Esophagus muscularis mucosa (tissue), 4 donors: ENCODE measurements at regions not wholly inside any gene's neighbourhood (a gene's known extent, or its start where the extent isn't known, plus 50 kb on each side); places are given as distances from the start of the nearest gene placed in this dataset.

Experiments
- DNase-seq: peaks from one replicate; pipeline ENCODE4 v3.0.0-alpha.2; 2017; ENCODE audit errors: extremely low spot score
- H3K27ac ChIP-seq, 4 donors: fragments of 200-600 bp; sonication (generic); replicated peaks in 1 of 4; 1 replicate in 3 of 4; 2 replicates in 1 of 4; pipeline ENCODE4 v1.5.1; 2016 to 2019; ENCODE audit warnings: mild to moderate bottlenecking in 1 of 4
- H3K27me3 ChIP-seq, 4 donors: fragments of 200-600 bp; sonication (generic); one replicate each; pipeline versions ENCODE4 v1.5.1 to v1.6.0; 2016 to 2019
- H3K36me3 ChIP-seq, 4 donors: fragments of 200-600 bp; sonication (generic); one replicate each; pipeline ENCODE4 v1.5.1; 2016 to 2019
- H3K4me1 ChIP-seq, 4 donors: fragments of 200-600 bp; sonication (generic); one replicate each; pipeline ENCODE4 v1.5.1; 2016 to 2019
- H3K4me3 ChIP-seq, 4 donors: fragments of 200-600 bp; sonication (generic); 1 replicate in 2 of 4; 2 replicates in 2 of 4; pipeline ENCODE4 v1.5.1; 2016 to 2019; ENCODE audit warnings: mild to moderate bottlenecking in 4 of 4, moderate library complexity in 1 of 4
- H3K9me3 ChIP-seq, 4 donors: fragments of 200-600 bp; sonication (generic); 1 replicate in 3 of 4; 2 replicates in 1 of 4; pipeline ENCODE4 v1.5.1; 2016 to 2019
- EP300 ChIP-seq: sonication (generic); formaldehyde crosslinking; IDR thresholded peaks from one replicate; pipeline ENCODE4 v1.6.1; 2017; ENCODE audit warnings: antibody characterized with exemption
- POLR2A ChIP-seq: fragments of 450-650 bp; IDR thresholded peaks from one replicate; pipeline ENCODE4 v1.6.1; 2017; ENCODE audit warnings: antibody characterized with exemption, moderate library complexity, mild to moderate bottlenecking, low read depth
- POLR2AphosphoS5 ChIP-seq, 2 donors: sonication (generic); formaldehyde crosslinking; IDR thresholded peaks; one replicate each; pipeline ENCODE4 v1.6.1; 2017; ENCODE audit warnings: antibody characterized with exemption in 2 of 2
- WGBS: methylation state at CpG from one replicate; pipeline ENCODE4 v1.1.5; 2018; 5-methylcytosine and 5-hydroxymethylcytosine counted together
- intact Hi-C: fragments of 100-400 bp; cut with DNase I; formaldehyde crosslinking; loops from one replicate; pipeline ENCODE4 v1.15.1; 2023
- TF ChIP-seq, protein P1 (sequence below), 3 experiments: fragments of 200-600 bp in 2 of 3; fragments of 450-650 bp in 1 of 3; sonication (generic) in 2 of 3; IDR thresholded peaks; one replicate each; pipeline ENCODE4 v1.5.1; 2017 to 2019; ENCODE audit warnings: antibody characterized with exemption in 3 of 3, mild to moderate bottlenecking in 2 of 3, moderate library complexity in 1 of 3

DNA sequence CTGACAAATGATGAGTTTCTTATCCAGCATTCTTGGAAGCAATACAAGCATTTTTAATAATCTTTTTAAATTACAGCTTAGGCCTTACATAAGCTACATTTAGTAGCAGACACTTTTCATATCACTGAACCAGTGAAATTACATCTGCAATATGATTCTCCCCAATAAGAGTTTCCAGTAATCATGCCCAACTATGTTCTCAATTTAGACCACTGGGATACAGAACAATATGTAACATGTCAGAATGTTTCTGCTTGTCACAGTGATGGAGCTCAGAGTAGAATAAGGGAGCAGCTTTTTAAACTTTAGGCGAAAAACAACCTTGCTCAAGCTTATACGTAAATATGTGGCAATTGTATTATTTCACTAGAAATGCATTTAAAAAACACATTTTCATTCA is 1132.2 kb downstream of the FAT4 start:
- DNase-seq: no peak
- 91% methylated on average over 2 of the region's 2 CpGs for WGBS
- no peaks in the 10 kb centered on the region for H3K36me3 ChIP-seq
- no peak overlapping the region for H3K27ac ChIP-seq
- H3K27me3 ChIP-seq: no peaks in the 10 kb centered on the region
- H3K9me3 ChIP-seq: no peaks in the 10 kb centered on the region
- TF ChIP-seq POLR2AphosphoS5 (IDR thresholded peaks at IDR 0.05): no peak
- no peak for TF ChIP-seq EP300
- no peak for TF ChIP-seq POLR2A
- TF ChIP-seq, protein P1, sequence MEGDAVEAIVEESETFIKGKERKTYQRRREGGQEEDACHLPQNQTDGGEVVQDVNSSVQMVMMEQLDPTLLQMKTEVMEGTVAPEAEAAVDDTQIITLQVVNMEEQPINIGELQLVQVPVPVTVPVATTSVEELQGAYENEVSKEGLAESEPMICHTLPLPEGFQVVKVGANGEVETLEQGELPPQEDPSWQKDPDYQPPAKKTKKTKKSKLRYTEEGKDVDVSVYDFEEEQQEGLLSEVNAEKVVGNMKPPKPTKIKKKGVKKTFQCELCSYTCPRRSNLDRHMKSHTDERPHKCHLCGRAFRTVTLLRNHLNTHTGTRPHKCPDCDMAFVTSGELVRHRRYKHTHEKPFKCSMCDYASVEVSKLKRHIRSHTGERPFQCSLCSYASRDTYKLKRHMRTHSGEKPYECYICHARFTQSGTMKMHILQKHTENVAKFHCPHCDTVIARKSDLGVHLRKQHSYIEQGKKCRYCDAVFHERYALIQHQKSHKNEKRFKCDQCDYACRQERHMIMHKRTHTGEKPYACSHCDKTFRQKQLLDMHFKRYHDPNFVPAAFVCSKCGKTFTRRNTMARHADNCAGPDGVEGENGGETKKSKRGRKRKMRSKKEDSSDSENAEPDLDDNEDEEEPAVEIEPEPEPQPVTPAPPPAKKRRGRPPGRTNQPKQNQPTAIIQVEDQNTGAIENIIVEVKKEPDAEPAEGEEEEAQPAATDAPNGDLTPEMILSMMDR (IDR thresholded peaks at IDR 0.05): no peak
- intact Hi-C loops: no loop called here
- H3K4me3 ChIP-seq: no peak overlapping the region
- H3K4me1 ChIP-seq: no peaks in the 10 kb centered on the region

DNA sequence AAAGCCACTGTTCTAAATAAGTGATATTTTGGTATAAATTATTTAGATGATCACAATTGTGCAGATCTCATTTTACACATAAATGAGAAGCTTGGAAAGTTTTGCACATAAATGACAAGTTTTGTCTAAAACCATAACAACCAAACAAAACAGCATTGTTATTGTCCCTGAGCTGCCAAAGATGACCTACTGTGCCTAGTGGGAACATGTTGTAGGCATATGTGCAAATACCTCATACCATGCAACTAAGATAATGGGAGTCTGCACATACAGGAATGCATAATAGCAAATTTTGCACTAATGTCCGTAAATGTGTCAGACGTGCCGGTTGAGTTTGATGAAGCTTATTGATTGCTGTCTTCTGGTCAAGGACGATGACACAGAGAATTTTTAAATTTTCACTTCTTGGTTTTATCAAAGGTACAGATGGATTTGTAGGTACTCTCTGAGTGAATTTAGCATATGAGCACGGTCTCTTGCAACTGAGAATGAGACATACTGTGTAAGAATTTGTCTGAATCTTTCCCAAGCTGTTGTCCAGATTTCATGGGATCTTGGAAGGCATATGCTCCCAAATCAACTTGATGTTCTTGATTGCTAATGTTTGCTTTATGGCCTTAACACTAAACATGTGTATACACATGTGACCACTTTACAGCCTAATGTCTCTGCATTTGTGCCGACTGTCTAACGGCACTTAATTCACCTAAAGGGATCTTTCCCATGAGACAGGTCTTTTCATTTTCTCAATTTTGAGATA is 1133.5 kb downstream of the FAT4 start:
- 96% methylated on average over 7 of the region's 7 CpGs for WGBS
- no peaks in the 10 kb centered on the region for H3K4me1 ChIP-seq
- no peaks in the 10 kb centered on the region for H3K36me3 ChIP-seq
- H3K27ac ChIP-seq: no peak overlapping the region
- H3K27me3 ChIP-seq: no peaks in the 10 kb centered on the region
- TF ChIP-seq POLR2AphosphoS5 (IDR thresholded peaks at IDR 0.05): no peak
- no peak for TF ChIP-seq EP300
- no peak for TF ChIP-seq POLR2A
- TF ChIP-seq, protein P1 (IDR thresholded peaks at IDR 0.05): no peak
- DNase-seq: no peak
- intact Hi-C loops: no loop called here
- no peaks in the 10 kb centered on the region for H3K9me3 ChIP-seq
- H3K4me3 ChIP-seq: no peak overlapping the region

DNA sequence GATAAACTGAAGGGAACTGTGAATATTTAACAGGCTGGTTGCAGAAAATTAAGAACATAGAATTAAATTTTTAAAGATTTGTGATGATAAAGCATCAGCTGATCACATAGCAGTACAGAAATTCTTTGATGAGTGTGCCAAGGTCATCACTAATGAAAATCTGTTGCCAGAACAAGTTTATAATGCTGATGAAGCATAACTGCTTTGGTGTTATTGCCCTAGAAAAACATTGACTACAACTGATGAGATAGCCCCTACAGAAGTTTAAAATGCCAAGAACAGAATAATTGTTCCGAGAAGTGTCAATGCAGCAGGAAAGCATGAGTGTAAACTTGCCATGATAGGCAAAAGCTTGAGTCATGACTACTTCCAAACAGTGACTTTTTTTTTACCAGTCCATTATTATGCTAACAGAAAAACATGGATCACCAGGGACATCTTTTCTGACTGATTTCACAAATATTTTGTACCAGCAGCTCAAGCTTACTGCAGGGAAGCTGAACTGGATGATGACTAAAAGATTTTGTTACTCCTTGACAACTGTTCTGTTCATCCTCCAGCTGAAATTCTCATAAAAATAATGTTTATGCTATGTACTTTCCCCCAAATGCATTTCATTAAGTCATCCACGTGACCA is 1136.6 kb downstream of the FAT4 start:
- Histone ChIP-seq H3K27ac (no peak overlapping the region), H3K4me3 (no peak overlapping the region), H3K27me3 (no peaks in the 10 kb centered on the region), H3K9me3 (no peaks in the 10 kb centered on the region), H3K4me1 (no peaks in the 10 kb centered on the region), H3K36me3 (no peaks in the 10 kb centered on the region)
- DNase-seq: no peak
- intact Hi-C loops: no loop called here
- WGBS: 76% methylated on average over 2 of the region's 2 CpGs
- TF ChIP-seq POLR2A: no peak
- TF ChIP-seq EP300: no peak
- TF ChIP-seq, protein P1 (IDR thresholded peaks at IDR 0.05): no peak
- no peak for TF ChIP-seq POLR2AphosphoS5 (IDR thresholded peaks at IDR 0.05)

DNA sequence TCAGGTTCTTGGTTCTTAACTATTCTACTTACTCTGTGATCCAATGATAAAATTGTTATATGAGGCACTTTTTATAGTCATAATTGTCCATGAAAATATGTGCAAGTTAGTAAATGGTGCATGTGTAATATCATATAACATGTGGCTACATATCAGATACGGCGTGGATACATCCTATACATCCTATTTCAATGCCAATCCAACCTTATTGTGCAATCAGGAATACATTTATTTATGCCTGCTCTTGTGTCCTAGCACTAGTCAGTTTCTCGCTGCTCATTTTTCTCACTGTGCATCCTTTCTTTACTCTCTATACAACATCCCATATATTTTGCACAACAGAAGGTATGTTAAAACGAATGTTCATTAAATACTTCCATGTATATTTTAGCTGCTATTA is 1141.1 kb downstream of the FAT4 start:
- Histone ChIP-seq H3K36me3 (no peaks in the 10 kb centered on the region), H3K27ac (no peak overlapping the region), H3K4me3 (no peak overlapping the region), H3K4me1 (no peaks in the 10 kb centered on the region), H3K27me3 (no peaks in the 10 kb centered on the region), H3K9me3 (no peaks in the 10 kb centered on the region)
- no peak for TF ChIP-seq POLR2A
- TF ChIP-seq, protein P1 (IDR thresholded peaks at IDR 0.05): no peak
- no peak for TF ChIP-seq POLR2AphosphoS5 (IDR thresholded peaks at IDR 0.05)
- TF ChIP-seq EP300: no peak
- 91% methylated on average over 4 of the region's 4 CpGs for WGBS
- intact Hi-C loops: no loop called here
- DNase-seq: no peak
